Skin of body (tissue), 1 donor: ENCODE measurements at regions not wholly inside any gene's neighbourhood (a gene's known extent, or its start where the extent isn't known, plus 50 kb on each side); places are given as distances from the start of the nearest gene placed in this dataset.

Experiments used
- DNase-seq: peaks from one replicate; lab custom pipeline; 2025; lab: John Stamatoyannopoulos, UW

DNA sequence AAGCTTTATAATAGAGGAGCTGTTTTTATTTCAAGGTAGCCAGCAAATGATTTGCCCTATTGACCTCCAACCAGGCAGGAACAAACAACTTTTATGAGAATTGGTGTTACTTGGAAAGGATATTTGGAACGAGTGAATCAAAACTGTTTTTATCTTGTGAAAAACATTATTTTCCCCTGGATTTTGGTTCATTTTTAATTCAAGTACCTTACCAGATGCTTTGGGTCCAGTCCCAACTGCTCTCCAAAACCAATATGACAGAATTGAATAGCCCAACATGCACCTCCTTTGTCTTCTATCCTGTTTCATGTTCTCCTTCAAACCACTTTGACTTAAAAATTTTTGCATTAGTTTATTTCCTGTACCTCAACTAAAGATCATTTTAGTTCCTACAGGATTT lies 178.6 kb upstream of the RBMS1 start:
- no peak for DNase-seq

DNA sequence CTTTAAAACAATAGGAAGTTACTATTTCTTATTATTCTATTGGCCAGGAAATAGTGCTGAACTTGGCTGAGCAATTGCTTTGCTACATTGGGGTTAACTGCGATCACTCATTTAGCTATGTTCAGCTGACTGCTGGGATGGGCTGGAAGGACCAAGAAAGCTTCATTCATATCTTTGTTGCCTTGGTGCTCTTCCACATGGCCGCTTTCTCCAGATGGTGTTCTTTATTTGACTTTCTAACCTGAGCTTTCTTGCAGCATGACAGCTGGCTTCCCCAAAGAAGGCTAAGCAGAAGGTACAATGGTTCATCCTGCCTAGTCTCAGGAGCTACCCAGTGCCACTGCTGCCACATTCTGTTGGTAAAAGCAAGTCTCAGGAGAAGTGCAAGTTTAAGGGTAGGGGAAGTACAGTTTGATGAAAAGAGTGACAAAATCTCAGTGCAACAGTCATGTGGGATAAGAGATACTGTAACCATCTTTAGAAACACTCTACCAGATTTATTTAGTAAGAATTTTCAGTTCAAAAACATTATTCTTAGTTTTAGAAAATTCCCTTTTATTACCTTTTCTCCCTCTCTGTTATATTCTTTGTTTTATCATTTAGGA lies 180.6 kb upstream of the RBMS1 start:
- DNase-seq, result no peak

DNA sequence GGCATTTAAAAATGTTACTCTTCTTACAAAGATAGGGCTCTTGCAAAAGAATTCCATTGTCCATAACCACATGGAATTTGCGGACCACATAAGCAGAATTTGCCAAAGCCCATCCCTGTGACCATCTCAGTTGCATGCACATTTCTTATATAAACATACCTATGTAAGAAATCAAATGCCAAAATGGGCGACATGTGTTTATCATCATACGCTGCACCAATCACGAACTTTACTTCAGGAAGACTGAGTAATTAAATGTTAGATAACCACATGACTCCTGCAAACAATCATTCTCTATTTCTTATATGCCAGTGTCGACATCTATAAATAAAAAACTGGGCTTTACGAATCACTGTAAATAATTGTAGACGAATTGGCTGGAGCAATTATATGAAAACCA lies 186.1 kb upstream of the RBMS1 start:
- DNase-seq, result peak; percentile 35

DNA sequence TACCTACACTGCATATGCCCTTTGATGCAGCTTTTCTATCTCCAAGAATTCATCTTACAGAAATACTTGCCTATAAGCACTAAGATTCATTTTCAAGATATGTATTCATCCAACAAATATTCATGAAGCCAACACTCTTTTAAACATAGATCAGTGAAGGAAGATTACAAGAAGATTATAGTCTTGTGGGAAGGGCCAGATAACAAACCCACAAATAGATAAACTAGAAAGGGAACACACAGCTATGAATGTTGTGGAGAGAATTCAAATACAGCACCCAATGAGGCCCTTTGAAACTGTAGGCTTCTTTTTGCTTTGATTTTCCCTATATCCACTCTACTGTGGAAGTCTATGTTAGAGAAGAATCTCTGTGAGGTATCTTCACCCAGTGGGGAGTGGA lies 186.7 kb upstream of the RBMS1 start:
- no peak for DNase-seq

DNA sequence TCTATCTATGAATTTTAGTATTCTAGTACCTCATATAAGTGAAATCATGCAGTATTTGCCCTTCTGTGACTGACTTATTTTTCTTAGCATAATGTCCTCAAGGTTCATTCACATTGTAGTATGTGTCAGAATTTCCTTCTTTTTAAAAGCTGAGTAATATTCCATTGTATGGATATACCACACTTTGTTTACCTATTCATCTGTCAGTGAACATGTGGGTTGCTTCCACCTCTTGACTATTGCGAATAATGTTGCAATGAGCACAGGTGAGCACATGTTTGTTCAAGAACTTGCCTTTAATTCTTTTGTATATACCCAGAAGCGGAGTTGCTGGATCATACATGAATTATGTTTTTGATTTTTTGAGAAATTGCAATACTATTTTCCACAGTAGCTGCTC lies 187.4 kb upstream of the RBMS1 start:
- DNase-seq, result no peak

DNA sequence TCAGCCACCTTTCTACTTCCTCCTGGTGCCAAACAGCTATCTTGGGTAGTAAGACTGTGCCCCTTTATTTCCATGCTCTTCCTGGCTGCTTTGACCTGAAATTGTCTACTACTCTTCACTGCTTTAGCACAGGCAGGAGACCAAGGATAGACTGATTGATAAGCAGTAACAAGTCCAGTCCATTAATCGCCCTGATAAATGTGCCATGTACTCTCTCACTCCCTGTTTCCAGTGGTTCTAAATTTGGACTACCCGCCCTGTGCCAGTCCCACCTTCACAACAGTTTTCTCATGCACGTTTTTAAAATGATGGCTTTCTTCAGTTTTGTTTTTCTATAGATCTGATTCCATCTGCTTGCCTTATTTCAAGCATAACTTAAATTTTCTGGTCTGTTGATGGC lies 189.6 kb upstream of the RBMS1 start:
- no peak for DNase-seq

DNA sequence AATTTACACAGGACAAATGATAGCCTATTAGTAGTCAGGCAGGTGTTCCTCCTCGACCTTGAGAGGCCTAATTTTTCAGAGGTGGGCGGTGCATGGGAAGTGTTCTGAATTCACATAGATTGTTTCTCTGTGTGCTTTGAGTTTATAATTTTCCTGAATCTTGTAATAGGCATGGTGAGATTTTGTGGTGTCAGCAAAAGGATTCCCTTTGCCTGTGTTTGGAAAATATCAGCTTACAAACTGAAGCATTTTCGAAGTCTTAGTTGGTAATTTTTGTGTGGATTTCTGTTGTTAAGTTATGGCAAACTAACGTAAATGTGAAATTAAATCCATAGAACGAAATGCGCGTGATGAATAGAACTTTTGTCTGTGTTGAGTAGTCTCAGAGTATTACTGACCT lies 194.0 kb upstream of the RBMS1 start:
- no peak for DNase-seq

DNA sequence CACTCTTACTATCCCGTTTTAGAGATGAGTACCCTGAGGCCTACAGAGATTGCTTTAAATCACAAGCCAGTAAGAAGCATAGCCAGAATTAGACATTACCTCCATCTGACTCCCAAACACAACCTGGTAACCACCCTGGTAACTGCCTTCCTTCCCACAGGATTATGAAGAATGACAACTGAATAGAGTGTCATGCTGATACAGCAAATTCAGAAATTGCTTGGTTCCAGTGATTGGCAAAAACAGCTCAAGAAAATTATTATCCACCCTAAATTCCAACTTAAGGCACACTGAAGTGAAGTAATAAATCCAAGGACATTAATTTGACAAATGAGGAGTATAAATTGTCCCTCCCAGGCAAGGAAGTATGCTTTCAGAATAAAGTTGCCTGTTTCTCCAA lies 195.8 kb upstream of the RBMS1 start:
- DNase-seq, result no peak

DNA sequence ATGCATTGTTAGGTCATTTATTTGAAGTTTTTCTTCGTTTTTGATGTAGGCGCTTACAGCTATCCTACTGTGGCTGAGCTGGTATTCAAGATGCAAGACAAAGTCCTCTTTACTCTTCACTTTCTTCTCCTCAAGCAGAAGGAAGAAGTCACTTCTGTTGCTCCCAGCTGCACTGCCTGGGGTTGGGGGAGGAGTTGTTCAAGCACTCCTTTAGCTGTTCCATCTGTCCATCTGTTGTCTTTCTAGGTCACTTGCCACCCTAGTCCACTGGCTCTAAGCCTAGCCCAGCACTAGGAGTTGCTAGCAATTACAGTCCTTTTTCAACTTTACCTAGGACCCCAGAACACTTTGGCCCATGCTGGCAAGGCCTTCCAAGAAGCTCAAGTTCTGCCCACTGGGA lies 200.6 kb upstream of the RBMS1 start:
- no peak for DNase-seq

DNA sequence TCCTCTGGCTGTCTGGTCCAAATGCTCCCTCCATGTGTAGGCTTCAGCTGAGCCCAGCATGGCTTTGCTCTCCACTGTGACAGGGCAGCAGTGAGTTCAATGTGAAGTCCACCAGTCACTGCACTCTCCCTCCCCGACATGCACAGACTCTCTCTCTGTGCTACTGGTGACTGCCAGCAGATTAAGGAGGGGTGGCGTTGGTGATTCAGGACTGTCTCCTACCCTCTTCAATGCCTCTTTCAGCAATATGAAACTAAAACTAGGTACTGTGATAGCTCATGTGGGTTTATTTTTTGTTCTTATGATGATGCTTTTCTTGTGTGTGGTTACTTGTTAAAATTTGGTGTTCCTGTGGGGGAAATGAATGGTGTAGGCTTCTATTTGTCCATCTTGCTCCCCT lies 201.0 kb upstream of the RBMS1 start:
- DNase-seq, result no peak

DNA sequence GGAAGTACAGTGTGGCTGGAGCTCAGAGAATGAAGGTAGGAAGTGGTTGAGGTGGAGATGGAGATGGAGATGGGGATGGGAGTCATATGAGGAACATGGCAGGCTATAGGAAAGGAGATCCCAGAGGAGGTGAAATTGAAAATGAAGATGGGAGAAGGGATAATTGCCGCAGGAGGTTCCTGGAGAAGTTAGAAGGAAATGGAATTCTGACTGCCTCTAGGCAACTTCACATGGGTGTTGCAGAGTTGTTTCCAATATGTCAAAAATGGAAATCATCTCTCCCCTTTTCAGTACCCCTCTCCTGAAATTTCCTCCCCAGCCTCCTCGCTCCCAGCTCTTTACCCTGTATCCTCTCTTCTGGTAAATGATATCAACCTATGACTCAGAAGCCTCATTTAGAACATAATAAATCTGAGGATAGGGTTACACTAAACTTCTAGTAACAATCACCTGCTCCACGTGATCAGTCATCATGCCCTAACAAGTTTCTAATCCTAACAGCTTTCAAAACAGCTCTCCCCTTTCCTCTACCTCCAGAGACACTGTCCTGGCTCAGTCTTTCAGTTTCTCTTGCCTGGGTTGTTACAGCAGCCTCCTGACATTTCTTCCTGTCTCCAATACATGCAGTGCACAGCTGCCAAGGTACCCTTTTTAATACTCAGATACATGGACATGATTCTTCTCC lies 201.9 kb upstream of the RBMS1 start:
- no peak for DNase-seq

DNA sequence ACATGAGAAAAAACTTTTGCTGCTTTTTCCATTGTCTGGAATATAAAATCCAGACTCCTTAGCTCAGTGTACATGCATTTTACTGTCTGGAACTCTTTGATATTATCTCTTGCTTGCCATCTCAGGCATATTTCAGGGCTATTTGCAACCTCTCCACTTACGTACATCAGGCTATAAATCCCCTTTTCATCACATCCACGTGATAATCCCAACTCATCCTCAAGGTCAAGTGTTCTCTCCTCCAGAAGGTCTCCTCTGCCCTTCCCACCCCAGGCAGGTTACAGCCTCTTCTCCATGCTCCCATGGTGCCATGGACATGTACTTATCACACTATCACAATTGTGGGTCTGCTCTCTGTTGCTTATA lies 202.5 kb upstream of the RBMS1 start:
- DNase-seq, result no peak

DNA sequence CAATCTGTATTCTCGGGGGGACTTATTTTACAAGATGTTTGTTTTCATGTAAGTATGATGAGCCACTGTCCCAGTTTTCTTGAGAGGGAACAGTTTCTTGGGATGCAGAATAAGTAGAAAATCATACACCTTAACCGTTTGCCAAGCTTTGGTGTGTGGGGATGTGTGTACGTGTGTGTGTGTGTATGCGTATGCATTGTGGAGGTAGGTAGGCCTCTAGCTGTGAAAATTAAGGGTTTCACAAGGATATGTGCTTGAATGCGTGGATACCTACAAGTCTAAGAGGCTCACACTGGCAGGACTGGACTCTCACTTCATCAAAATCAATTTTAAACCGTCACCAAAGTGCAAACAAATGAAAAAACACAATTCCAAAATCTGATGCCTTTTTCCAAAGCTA lies 204.2 kb upstream of the RBMS1 start:
- DNase-seq, result no peak

DNA sequence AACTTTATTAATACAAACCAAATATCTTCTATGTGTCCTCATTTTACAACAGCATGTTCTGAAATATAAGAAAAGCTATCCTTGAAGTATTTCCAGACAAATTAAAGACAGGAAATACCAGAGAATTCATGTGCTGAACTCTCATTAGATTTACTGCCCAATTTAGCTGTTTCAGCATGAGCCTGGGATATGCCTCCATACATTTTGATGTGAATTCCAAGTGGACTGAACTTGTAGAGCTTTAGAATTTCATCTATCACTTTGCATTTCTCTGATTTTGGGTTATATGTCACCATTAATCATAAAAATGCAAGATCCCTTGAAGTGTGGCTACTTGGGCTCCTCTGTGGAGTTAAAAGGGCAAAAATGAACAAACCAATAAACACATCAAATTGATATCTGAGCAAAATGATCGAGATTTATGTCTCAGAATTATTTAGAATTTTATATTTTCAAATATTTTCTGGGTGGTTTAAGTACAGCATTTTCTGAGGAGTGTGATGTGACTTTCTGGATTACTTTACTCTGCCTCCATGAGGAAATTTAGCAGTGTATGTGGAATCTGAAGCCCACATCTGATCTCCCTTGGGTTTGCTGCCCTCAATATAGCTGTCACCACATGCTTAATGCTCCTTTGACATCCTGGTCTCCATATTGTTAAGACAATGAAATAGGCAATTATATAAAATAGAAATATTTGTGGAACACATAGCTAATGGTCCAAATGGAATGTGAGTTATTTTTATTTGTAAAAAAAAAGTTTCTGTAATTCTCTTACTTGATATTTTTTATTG lies 206.6 kb upstream of the RBMS1 start:
- DNase-seq, result peak; percentile 26

DNA sequence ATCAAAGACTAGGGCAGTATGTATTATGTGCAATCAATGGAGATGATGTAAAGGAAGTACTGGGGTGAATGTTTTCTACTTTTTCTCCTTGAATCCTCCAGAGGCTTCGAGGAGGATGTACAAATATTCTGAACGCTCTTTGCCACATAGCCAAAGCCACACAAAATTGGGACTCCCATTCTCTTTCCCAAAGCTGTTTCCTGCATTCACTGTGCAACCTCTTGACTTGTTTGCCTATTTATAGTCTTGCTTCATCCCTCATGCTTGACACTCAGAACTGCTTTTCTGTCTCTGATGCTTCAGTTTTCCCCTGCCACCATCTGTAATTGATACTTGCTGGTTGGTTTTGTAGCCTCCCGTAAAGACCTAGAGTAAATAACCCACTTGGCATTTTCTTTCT lies 208.2 kb upstream of the RBMS1 start:
- DNase-seq, result no peak

DNA sequence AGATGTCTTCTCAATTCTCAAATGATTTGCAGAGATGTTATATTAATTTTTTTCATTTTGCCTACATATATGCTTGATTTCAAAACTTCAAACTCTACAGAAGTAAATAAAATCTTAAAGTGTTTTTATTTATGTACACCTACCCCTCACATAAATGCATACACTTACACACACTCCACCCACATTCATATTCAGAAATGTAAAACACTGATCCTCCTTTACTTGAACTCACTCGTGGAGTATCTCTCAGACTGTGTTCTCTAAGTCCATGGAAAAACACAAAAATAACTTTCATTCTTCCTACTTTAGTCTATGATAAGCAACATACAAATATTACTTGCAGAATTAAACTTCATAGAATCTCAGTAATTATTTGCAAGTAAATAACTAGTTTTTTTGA lies 209.1 kb upstream of the RBMS1 start:
- DNase-seq, result no peak

DNA sequence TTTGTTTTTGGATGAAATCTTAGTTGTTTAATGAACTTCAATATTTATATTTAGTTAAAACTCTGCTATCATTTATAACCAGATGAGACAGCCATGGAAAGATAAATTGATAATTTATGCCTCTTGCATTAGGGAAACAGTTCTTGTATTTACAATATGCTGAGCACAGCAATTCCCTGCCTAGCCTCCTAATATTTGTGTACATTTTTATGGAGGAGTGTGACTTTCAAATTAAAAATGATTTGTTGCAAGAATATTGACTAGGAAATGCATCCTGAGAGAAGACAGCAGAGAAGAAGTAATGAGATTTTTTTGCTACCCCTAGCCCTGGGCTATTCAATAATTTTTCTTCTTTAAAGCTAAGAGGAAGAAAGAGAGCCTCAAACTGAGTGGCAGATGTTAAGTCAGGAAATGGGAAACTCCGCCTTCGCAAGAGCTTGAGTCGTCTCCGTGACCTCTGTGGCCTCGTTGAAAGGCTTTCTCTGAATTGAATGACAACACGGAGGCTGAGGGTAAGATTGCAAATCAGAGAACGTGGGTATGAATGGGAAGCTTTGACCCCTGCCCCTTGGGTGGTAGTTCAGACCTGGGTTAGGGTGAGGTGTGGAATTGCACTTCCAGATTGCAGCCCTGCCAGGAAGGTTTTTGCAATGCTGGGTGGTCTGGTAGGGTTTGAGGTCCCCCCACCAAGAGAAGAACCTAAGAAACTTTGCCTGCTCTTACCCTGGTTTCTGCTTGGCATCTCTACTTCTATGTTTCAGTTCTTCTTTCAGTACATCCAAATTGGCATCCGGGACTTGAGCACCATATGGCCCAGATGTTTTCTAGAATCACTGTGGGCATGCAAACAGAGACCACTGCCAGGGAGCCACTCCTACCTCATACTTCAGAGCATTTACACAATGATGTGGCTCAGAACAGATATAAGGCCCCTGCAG lies 210.3 kb upstream of the RBMS1 start:
- DNase-seq, result peak; percentile 15

DNA sequence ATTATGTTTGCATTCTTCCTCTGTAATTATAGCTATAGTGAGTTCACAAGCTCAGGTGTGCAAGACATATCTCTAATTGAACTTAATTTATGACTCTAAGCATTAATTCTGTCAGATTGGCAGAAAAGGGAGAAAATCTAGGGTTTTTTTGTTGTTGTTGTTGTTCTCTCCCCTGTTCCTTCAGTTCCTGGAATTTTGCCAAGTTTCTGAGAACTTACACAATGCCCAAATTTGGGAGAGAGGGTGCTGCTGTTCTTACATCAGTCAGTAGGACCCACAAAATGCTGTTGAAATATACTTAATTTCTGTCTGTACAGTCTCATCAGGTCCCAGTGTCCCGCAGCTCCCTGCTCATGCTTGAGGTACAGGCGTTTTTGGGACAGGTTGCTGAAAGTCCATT lies 221.8 kb upstream of the RBMS1 start:
- DNase-seq, result no peak

DNA sequence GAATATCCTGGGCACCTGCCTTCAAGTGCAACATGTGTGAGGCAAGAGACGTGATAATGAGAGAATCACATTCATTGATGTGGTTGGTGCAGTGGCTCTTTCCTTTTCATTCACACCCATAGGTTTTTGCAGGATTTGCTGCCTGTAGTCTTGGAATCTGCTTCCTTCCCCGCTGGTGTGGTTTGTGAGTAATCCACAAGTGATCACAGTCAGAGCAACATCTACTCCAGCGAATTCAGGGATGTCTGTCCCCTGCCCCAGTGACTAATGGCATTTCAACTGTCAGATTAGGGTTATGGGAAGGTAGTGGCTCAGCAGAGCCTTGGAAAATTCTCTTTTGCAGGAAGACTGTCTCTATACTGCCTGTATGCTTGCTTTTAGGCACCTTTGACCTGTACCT lies 225.5 kb upstream of the RBMS1 start:
- DNase-seq, result no peak

DNA sequence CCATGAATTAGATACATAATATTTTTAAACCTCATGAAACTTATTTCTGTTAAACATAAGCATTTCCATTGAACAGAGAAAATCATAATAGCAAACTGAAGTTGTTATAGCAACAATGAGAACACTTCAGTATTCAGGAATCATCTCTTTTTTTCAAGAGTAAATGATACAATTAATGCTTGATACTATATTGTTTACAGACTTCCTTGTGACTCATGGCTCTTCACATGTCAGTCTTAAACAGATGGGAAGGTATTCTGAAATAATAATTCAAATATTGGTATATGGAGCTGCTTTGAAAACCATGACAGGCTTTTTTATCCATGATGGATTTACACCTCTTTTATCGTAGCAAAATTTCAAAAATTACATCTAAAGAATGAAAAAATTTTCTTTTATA lies 226.5 kb upstream of the RBMS1 start:
- DNase-seq, result no peak

DNA sequence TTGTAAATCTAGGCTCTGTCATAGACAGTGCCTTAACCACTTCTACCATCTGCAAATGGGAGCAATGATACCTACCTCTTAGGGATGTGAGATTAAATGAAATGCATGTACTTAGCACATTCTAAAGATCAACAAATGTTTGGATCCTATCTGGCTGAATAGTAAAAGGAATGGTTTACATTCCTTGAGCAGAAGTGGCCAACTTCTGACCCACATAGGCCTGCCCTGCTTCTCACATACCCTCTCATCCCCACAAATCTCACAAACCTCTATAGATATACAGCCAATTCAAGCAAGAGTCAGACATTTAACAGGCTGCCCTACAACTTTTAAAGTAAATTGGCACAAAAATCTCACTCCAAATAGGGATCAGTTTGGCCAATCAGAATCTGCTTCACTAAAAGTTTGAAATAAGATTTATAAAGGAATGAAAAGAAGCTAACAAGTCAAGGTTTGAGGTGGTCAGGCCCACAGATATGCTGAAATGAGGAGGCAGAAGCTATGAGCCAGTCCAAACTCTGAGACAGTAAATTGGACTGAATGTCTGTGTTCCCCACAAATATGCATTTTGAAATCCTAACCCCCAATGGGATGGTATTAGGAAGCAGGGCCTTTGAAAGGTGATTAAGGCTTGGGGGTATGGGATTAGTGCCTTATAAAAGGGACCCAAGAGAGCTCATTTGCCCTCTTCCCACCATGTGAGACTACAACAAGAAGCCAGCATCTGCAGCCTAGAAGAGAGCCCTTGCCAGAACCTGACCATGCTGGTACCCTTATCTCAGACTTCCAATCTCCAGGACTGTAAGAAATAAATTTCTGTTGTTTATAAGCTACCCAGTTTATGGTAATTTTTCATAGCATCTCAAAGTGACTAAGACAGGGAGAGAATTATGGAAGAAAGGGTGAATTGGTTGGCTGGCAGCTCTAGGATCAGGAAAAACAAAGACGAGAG lies 227.8 kb upstream of the RBMS1 start:
- DNase-seq, result no peak
